Right lobe of liver (tissue), 6 donors: ENCODE measurements at regions not wholly inside any gene's neighbourhood (a gene's known extent, or its start where the extent isn't known, plus 50 kb on each side); places are given as distances from the start of the nearest gene placed in this dataset.

ENCODE experiments used
- ATAC-seq, 4 donors: fragments of 200-7000 bp; cut with Tn5 transposase; one replicate each; pipeline ENCODE4 v1.9.1; 2020; ENCODE audit warnings: mild to moderate bottlenecking in 4 of 4, moderate library complexity in 4 of 4
- DNase-seq, 3 donors: peaks; one replicate each; pipeline ENCODE4 v3.0.0-alpha.2; 2020
- H3K27ac ChIP-seq, 3 donors: fragments of 200-600 bp; one replicate each; pipeline ENCODE4 v1.8.0; 2022
- H3K27me3 ChIP-seq, 2 donors: fragments of 200-600 bp; one replicate each; pipeline ENCODE4 v1.8.0; 2022
- H3K36me3 ChIP-seq, 4 donors: fragments of 200-600 bp; sonication (generic) in 1 of 4; one replicate each; pipeline versions ENCODE4 v1.5.1 to v1.8.0; 2017 to 2022; ENCODE audit warnings: control low read depth in 1 of 4
- H3K4me1 ChIP-seq, 4 donors: fragments of 200-600 bp; sonication (generic) in 1 of 4; one replicate each; pipeline versions ENCODE4 v1.5.1 to v1.8.0; 2017 to 2022; ENCODE audit warnings: control low read depth in 1 of 4
- H3K4me3 ChIP-seq, 3 donors: fragments of 200-600 bp; one replicate each; pipeline ENCODE4 v1.8.0; 2022
- H3K9me3 ChIP-seq, 4 donors: fragments of 200-600 bp; sonication (generic) in 1 of 4; one replicate each; pipeline versions ENCODE4 v1.5.1 to v1.8.0; 2017 to 2022; ENCODE audit warnings: control low read depth in 1 of 4
- POLR2A ChIP-seq: fragments of 450-650 bp; IDR thresholded peaks from one replicate; pipeline ENCODE4 v1.6.1; 2017; ENCODE audit warnings: antibody characterized with exemption, mild to moderate bottlenecking
- WGBS: methylation state at CpG from one replicate; pipeline ENCODE4 v1.1.6; 2018; ENCODE audit warnings: low coverage, low lambda C conversion rate; ENCODE audit not compliant: insufficient coverage; ENCODE audit errors: missing lambda C conversion rate; 5-methylcytosine and 5-hydroxymethylcytosine counted together
- intact Hi-C, 2 donors: fragments of 100-400 bp; cut with DNase I; formaldehyde crosslinking; loops; one replicate each; pipeline versions ENCODE4 v1.11.2 to v1.14.1; 2022
- TF ChIP-seq, protein P1 (sequence below), 4 donors: fragments of 200-600 bp in 3 of 4; fragments of 450-650 bp in 1 of 4; IDR thresholded peaks; one replicate each; pipeline versions ENCODE4 v1.5.1 to v1.8.0; 2016 to 2022; ENCODE audit warnings: antibody characterized with exemption in 4 of 4, mild to moderate bottlenecking in 2 of 4
- donor health status: DM: no; HTN: yes; CAD: no.
- donor health status: DM: no; HTN: no; CAD: no.
- donor health status: DM: no; HTN: no; CAD: no.
- donor health status: DM: no; HTN: yes; CAD: no.
- donor health status: DM: no; HTN: yes; CAD: no.

DNA sequence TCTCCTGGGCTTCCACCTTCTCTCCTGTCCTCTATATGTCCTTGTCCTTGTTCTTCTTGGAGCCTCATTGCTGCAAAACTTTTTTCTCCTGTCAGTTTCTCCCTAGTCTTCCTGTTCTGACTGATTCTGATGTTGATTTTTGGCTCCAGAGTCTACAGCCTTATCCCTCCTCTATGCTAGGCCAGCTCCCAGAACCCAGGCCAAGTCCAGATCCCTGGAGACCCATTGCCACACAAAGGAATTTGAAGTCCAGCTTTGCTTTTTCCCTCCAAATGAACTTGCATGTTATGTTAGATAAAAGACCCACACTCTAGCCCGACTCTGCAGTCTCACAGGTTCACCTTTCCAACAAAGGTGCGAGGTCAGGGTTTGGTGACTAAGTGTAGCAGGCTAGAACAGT lies 203.1 kb downstream of the FNDC1 start:
- no peaks in the 10 kb centered on the region for H3K27me3 ChIP-seq
- TF ChIP-seq, protein P1, sequence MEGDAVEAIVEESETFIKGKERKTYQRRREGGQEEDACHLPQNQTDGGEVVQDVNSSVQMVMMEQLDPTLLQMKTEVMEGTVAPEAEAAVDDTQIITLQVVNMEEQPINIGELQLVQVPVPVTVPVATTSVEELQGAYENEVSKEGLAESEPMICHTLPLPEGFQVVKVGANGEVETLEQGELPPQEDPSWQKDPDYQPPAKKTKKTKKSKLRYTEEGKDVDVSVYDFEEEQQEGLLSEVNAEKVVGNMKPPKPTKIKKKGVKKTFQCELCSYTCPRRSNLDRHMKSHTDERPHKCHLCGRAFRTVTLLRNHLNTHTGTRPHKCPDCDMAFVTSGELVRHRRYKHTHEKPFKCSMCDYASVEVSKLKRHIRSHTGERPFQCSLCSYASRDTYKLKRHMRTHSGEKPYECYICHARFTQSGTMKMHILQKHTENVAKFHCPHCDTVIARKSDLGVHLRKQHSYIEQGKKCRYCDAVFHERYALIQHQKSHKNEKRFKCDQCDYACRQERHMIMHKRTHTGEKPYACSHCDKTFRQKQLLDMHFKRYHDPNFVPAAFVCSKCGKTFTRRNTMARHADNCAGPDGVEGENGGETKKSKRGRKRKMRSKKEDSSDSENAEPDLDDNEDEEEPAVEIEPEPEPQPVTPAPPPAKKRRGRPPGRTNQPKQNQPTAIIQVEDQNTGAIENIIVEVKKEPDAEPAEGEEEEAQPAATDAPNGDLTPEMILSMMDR (IDR thresholded peaks at IDR 0.05), result no peak
- TF ChIP-seq POLR2A, result no peak
- H3K36me3 ChIP-seq, result no peaks in the 10 kb centered on the region
- H3K4me1 ChIP-seq, result no peaks in the 10 kb centered on the region
- H3K27ac ChIP-seq, result no peak overlapping the region
- WGBS, result 75% methylated on average over 2 of the region's 2 CpGs
- no peak for DNase-seq
- intact Hi-C loops, result no loop called here
- ATAC-seq, result no peak
- no peak overlapping the region for H3K4me3 ChIP-seq
- no peaks in the 10 kb centered on the region for H3K9me3 ChIP-seq

DNA sequence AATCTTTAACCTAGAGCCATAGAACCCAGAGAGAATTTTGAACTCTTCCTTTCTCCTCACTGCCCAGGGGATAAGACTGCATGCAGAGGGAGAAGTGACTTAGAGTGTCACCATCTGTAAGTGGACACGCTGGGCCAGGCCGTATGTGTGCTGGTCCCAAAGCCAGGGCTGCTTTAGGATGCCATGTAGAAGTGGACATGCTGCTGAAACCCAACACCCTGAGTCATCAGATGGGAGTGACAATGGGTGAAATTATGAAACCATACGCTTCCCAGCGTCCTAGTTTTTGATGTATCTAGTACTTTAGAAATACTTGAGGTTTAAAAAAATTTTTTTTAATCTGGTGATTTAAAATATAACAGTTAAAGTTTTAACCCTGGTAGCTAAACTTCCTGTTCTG lies 191.1 kb downstream of the FNDC1 start:
- H3K27ac ChIP-seq, result no peak overlapping the region
- 66% methylated on average over 4 of the region's 4 CpGs for WGBS
- no peaks in the 10 kb centered on the region for H3K9me3 ChIP-seq
- intact Hi-C loops, result no loop called here
- no peak for DNase-seq
- H3K4me1 ChIP-seq, result no peaks in the 10 kb centered on the region
- TF ChIP-seq, protein P1 (IDR thresholded peaks at IDR 0.05), result no peak
- no peak for TF ChIP-seq POLR2A
- H3K27me3 ChIP-seq, result no peaks in the 10 kb centered on the region
- no peaks in the 10 kb centered on the region for H3K36me3 ChIP-seq
- no peak for ATAC-seq
- H3K4me3 ChIP-seq, result no peak overlapping the region

DNA sequence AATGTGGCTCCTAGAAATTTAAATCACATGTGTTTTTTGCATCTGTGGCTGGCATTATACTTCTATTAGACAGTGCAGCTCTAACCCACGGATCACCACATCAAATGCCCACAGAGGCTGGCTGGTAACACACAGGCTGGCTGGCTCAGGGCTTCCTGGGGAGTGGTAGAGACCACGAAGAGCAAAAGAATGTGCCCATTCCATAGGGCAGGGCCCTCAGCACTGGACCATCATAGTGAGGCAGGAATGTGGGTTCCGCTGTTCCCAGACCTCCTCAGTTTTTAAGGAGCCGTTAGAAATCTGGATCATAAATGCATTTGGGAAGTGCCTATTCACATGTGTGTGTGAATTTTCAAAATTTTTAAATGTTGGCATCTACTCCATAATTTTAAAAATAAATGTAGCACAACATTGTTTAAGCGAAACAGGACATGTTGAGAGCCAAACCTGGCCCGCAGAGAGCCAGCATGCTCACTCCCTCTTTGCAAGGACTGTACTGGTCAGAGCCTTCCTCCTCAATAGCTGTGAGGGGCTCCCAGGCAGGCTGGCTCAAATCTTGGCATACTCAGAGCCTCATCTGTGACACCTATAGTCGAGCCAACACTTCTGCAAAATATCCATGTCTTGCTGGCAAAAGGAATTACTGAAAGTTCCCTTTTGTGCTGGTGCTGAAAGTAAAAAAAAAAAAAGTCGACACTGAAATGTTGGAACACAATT lies 190.5 kb downstream of the FNDC1 start:
- 72% methylated on average over 7 of the region's 8 CpGs for WGBS
- Histone ChIP-seq H3K27ac (no peak overlapping the region), H3K27me3 (no peaks in the 10 kb centered on the region), H3K4me1 (no peaks in the 10 kb centered on the region), H3K9me3 (no peaks in the 10 kb centered on the region), H3K36me3 (no peaks in the 10 kb centered on the region), H3K4me3 (no peak overlapping the region)
- DNase-seq (no peak), ATAC-seq (no peak)
- TF ChIP-seq POLR2A, result no peak
- TF ChIP-seq, protein P1 (IDR thresholded peaks at IDR 0.05), result no peak
- intact Hi-C loops, result no loop called here

DNA sequence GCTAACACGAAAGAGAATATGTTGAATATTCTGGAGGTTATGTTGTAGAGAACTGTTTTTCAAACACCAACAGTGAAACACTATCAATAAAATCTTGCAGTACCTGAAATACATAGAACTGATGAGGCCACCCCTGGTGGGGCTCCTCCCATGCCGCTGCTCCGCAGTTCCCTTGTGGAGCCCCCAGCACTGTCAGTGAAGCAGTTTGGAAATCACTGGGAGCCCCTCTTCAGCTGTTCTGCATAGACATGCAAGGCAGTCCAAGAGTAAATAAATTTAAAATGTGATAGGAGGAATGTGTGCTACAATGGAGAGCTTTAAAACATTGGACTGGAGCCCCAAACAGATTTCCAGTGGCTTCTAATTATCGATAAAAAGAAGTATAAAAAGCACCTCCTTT lies 189.4 kb downstream of the FNDC1 start:
- Histone ChIP-seq H3K27ac (no peak overlapping the region), H3K27me3 (no peaks in the 10 kb centered on the region), H3K4me3 (no peak overlapping the region), H3K4me1 (no peaks in the 10 kb centered on the region), H3K36me3 (no peaks in the 10 kb centered on the region), H3K9me3 (no peaks in the 10 kb centered on the region)
- ATAC-seq, result no peak
- no peak for TF ChIP-seq POLR2A
- TF ChIP-seq, protein P1 (IDR thresholded peaks at IDR 0.05), result no peak
- intact Hi-C loops, result no loop called here
- no peak for DNase-seq
- WGBS, result 60% methylated on average over 2 of the region's 4 CpGs
